ENCODE measurements at regions not wholly inside any gene's neighbourhood (a gene's known extent, or its start where the extent isn't known, plus 50 kb on each side); places are given as distances from the start of the nearest gene placed in this dataset.
"Not testable (repeated sequence)": the region's sequence is repeated elsewhere in the genome, so short reads cannot be mapped to it uniquely, and the experiment has no call there.

GRCh38 chr16:33994207-33994606, 534.8 kb downstream of the TP53TG3F start:
- not testable (repeated sequence) for DNase-seq (ENCODE audit: low spot score)

- not testable (repeated sequence) for DNase-seq (ENCODE audit: low spot score)
These were observed 536.5 kb downstream of the TP53TG3F start for GRCh38 chr16:33995821-33996372.

GRCh38 chr16:34001184-34001583, 541.8 kb downstream of the TP53TG3F start:
- not testable (repeated sequence) for DNase-seq (ENCODE audit: low spot score)

- DNase-seq (ENCODE audit: low spot score), result not testable (repeated sequence)
These were observed 542.5 kb downstream of the TP53TG3F start for GRCh38 chr16:34001961-34002360.

- not testable (repeated sequence) for DNase-seq (ENCODE audit: low spot score)
These were observed 555.7 kb downstream of the TP53TG3F start for GRCh38 chr16:34014841-34015820.

- not testable (repeated sequence) for DNase-seq (ENCODE audit: low spot score)
These were observed 558.9 kb downstream of the TP53TG3F start for GRCh38 chr16:34018277-34018676.

GRCh38 chr16:34050787-34051320, 591.4 kb downstream of the TP53TG3F start:
- DNase-seq (ENCODE audit: low spot score), result no peak

- DNase-seq (ENCODE audit: low spot score), result no peak
These were observed 594.7 kb downstream of the TP53TG3F start for GRCh38 chr16:34054137-34054536.

- no peak for DNase-seq (ENCODE audit: low spot score)
These were observed 595.6 kb downstream of the TP53TG3F start for GRCh38 chr16:34054969-34055368.

GRCh38 chr16:34062620-34063253, 603.3 kb downstream of the TP53TG3F start:
- not testable (repeated sequence) for DNase-seq (ENCODE audit: low spot score)

GRCh38 chr16:34063498-34064157, 604.2 kb downstream of the TP53TG3F start:
- not testable (repeated sequence) for DNase-seq (ENCODE audit: low spot score)

- DNase-seq (ENCODE audit: low spot score), result not testable (repeated sequence)
These were observed 605.2 kb downstream of the TP53TG3F start for GRCh38 chr16:34064602-34065001.

GRCh38 chr16:34069731-34070130, 610.3 kb downstream of the TP53TG3F start:
- not testable (repeated sequence) for DNase-seq (ENCODE audit: low spot score)

GRCh38 chr16:34078691-34079090, 619.3 kb downstream of the TP53TG3F start:
- DNase-seq (ENCODE audit: low spot score), result peak; percentile 3

- not testable (repeated sequence) for DNase-seq (ENCODE audit: low spot score)
These were observed 625.6 kb downstream of the TP53TG3F start for GRCh38 chr16:34085038-34085437.

GRCh38 chr16:34095006-34095405, 635.6 kb downstream of the TP53TG3F start:
- DNase-seq (ENCODE audit: low spot score), result not testable (repeated sequence)

- not testable (repeated sequence) for DNase-seq (ENCODE audit: low spot score)
These were observed 637.5 kb downstream of the TP53TG3F start for GRCh38 chr16:34096911-34097310.

- not testable (repeated sequence) for DNase-seq (ENCODE audit: low spot score)
These were observed 637.9 kb downstream of the TP53TG3F start for GRCh38 chr16:34097326-34097725.

- DNase-seq (ENCODE audit: low spot score), result not testable (repeated sequence)
These were observed 638.6 kb downstream of the TP53TG3F start for GRCh38 chr16:34098033-34098432.

- not testable (repeated sequence) for DNase-seq (ENCODE audit: low spot score)
These were observed 639.6 kb downstream of the TP53TG3F start for GRCh38 chr16:34099028-34099427.
